GM19043 (cell line): ENCODE measurements at regions not wholly inside any gene's neighbourhood (a gene's known extent, or its start where the extent isn't known, plus 50 kb on each side); places are given as distances from the start of the nearest gene placed in this dataset.
"Not testable (repeated sequence)": the region's sequence is repeated elsewhere in the genome, so short reads cannot be mapped to it uniquely, and the experiment has no call there.

ENCODE experiments used
- ATAC-seq: cut with Tn5 transposase; IDR thresholded peaks from one replicate; pipeline ENCODE4 v1.9.1; 2021; ENCODE audit warnings: low read depth; ENCODE audit not compliant: unreplicated experiment

DNA sequence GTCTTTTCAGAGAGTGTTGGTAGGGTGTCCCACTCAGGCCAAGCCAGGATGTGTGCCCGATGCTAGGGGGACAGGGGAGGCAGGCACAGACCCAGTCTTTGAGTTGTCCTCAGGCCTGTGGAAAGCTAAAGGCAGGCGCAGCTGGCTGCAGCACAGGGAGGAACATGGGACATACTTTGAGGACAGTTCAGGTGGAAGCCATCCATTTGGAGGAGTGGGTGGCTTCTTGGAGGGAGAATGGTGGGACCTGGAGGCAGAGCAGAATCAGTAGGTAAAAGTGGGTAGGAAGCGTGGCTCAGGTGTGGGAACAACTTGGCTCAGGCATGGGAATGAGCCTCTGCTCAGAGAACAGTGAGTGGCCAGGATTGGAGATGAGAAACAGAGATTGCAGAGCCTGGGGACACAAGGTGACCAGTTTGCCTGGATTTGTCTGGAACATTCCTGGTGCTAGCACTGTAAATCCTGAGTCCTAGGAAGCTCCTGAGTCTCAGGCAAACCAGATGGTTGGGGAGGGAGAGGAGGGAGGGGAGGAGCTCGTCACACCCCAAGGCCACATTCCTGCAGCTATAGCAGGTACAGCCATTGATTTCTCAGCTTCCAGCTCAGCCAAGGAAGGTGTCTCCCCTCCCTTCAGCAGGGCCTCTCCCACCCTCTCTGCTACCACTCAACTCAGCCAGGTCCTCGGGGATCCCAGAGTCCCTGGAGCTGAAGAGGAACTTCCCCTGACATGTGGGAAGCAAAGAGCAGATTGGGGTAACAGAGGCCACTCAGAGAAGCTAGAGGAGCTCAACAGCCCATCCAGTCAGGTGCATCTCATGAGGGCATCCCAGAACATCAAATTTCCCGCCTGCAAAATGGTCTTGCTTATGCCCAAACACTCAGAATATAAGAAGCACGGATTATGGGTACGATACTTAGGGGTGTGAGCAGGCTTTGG lies 65.2 kb upstream of the TINAGL1 start:
- ATAC-seq, result no peak

DNA sequence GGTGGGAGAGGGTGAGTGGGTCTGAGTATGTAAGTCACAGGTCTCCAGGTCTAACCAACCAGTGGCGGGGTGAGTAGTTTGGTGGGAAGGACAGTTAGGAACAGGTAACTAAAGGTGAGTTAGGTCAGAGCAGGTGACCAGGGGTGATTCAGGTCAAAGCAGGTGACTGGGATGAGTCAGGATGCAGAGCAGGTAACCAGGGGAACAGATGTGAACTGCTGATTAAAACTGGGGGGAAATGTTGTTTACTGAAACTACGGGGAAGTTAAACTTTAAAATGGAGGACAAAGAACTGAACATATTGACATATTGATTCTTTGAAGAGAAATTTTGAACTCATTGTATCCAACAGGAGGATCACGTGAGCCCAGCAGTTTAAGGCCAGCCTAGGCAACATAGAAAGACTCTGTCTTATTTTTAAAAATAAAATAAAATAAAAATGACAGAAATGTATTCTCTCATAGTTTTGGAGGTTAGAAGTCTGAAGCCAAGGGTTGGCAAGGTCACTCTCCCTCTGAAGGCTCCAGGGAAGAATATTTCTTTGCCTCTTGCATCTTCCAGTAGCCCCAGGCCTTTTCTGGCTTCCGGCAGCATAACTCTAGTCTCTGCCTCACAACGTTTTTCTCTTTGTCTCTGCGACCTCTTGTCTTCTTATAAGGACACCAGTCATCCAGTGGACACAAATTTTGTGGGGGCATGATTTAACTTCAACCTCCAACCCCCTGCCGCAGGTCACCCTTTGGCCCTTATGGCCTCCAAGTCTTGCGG lies 64.3 kb upstream of the TINAGL1 start:
- no peak for ATAC-seq

DNA sequence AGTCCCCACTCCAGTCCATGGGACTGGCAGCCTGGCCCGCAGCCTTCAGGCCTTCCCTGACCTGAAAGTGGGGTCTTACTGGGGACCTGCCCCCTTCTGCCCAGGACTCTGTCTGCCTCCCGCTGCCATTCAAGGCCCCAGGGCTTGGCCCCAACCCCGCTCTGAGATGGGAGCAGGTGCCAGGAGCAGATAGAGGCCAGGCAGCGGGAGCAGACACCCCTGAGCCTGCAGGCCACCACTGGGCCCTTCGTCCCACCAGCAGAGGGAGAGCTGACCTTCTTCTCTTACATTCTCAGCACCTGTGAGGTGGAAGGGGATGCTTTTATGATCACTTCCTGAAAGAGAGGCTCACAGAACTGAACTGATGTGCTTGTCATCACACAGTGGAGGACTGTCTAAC lies 62.2 kb upstream of the TINAGL1 start:
- ATAC-seq, result no peak

DNA sequence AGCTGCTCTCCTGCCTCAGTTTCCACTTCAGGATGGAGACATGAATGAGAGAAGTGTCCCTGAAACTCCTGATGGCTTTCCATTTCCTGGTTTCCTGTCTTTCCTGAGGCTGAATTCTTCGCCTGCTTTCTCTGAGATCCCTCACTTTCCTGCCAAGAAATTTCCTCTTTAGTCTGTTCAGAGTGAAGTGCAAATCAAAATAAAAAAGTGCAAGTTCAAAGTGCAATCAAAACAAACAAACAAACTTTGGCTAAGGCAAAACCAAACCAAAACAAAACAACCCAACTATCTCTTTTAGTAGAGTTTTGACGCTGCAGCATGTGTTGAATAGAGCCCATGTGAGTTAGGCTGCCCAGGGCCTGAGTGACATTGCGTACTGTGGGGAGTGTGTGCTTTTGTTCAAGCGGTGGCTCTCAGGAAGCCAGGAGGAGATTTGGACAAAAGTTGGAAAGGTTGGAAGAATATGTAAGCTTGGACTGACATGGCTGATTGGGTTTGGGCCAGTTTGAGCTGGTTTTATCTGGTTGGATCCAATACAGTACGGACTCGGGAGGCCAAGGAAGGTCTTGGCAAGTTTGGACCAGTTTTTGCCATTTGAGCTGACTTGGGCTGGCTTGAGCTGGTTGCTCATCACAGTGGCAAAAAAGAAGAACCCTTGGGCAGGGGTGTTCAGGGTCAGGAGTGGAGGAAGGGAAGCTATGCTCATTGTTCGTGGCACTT lies 61.1 kb upstream of the TINAGL1 start:
- ATAC-seq, result no peak

GRCh38 chr1:31515936-31516335 lies 60.4 kb upstream of the TINAGL1 start:
- ATAC-seq, result no peak

- no peak for ATAC-seq
Observed at GRCh38 chr1:31517301-31517700, 59.0 kb upstream of the TINAGL1 start.

GRCh38 chr1:31517986-31518385 lies 58.3 kb upstream of the TINAGL1 start:
- ATAC-seq, result not testable (repeated sequence)

DNA sequence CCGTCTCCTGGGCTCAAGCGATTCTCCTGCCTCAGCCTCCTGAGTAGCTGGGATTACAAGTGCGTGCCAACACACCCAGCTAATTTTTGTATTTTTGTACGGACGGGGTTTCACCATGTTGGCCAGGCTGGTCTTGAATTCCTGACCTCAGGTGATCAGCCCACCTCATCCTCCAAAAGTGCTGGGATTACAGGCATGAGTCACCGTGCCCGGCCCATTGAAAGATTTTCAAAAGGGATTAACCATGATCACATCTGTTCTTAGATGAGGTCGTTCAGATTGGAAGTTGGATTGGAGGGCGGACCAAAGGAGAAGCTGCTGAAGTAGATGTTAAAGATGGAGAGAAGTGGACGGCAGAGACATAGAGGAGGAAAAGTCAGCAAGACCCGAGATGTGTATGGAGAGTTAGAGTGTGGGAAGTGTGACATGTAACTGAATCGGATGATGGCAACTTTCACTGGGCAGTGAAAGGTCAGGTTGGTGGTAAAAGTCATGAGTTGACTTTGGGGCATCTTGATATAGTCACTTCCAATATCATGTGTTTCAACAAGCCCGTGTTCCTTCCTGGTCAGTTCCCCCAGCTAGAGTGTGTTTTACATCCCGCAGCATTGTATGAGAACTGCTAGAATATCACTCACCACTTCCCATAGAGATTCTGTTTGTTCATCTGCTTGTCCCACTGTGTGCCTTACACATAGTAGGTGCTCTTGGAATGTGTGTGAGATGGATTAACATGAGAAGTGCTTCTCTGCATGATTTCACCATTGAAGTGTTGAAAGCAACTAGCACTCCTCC lies 54.4 kb upstream of the TINAGL1 start:
- no peak for ATAC-seq

- no peak for ATAC-seq
Observed at GRCh38 chr1:31522556-31522845, 53.8 kb upstream of the TINAGL1 start.

GRCh38 chr1:31523012-31523411 lies 53.3 kb upstream of the TINAGL1 start:
- ATAC-seq, result no peak

GRCh38 chr1:31523769-31524168 lies 52.5 kb upstream of the TINAGL1 start:
- ATAC-seq, result no peak

- ATAC-seq, result no peak
Observed at GRCh38 chr1:31524186-31524901, 52.0 kb upstream of the TINAGL1 start.
